ENCODE measurements at regions not wholly inside any gene's neighbourhood (a gene's known extent, or its start where the extent isn't known, plus 50 kb on each side); places are given as distances from the start of the nearest gene placed in this dataset.
"Not testable (repeated sequence)": the region's sequence is repeated elsewhere in the genome, so short reads cannot be mapped to it uniquely, and the experiment has no call there.

GRCh38 chr2:8137801-8138200 lies 544.1 kb upstream of the ID2 start:
- DNase-seq (ENCODE audit: low read depth in 3 of 3) = no peak

- DNase-seq (ENCODE audit: low read depth in 3 of 3) = no peak
These were observed 543.3 kb upstream of the ID2 start for GRCh38 chr2:8138525-8138922.

- no peak for DNase-seq (ENCODE audit: low read depth in 3 of 3)
These were observed 542.8 kb upstream of the ID2 start for GRCh38 chr2:8138923-8139667.

GRCh38 chr2:8139668-8140200 lies 542.1 kb upstream of the ID2 start:
- no peak for DNase-seq (ENCODE audit: low read depth in 3 of 3)

GRCh38 chr2:8141079-8141707 lies 540.7 kb upstream of the ID2 start:
- no peak for DNase-seq (ENCODE audit: low read depth in 3 of 3)

GRCh38 chr2:8141780-8142179 lies 540.1 kb upstream of the ID2 start:
- no peak for DNase-seq (ENCODE audit: low read depth in 3 of 3)

- DNase-seq (ENCODE audit: low read depth in 3 of 3) = no peak
These were observed 539.4 kb upstream of the ID2 start for GRCh38 chr2:8142461-8142860.

GRCh38 chr2:8144131-8144631 lies 537.7 kb upstream of the ID2 start:
- no peak for DNase-seq (ENCODE audit: low read depth in 3 of 3)

- no peak for DNase-seq (ENCODE audit: low read depth in 3 of 3)
These were observed 537.1 kb upstream of the ID2 start for GRCh38 chr2:8144785-8145184.

GRCh38 chr2:8145375-8145774 lies 536.5 kb upstream of the ID2 start:
- DNase-seq (ENCODE audit: low read depth in 3 of 3) = not testable (repeated sequence)

GRCh38 chr2:8146132-8147005 lies 535.5 kb upstream of the ID2 start:
- no peak for DNase-seq (ENCODE audit: low read depth in 3 of 3)

GRCh38 chr2:8148260-8149006 lies 533.4 kb upstream of the ID2 start:
- DNase-seq (ENCODE audit: low read depth in 3 of 3) = no peak

GRCh38 chr2:8149007-8149405 lies 532.9 kb upstream of the ID2 start:
- no peak for DNase-seq (ENCODE audit: low read depth in 3 of 3)

GRCh38 chr2:8149985-8150539 lies 531.8 kb upstream of the ID2 start:
- DNase-seq (ENCODE audit: low read depth in 3 of 3) = no peak

- DNase-seq (ENCODE audit: low read depth in 3 of 3) = no peak
These were observed 530.0 kb upstream of the ID2 start for GRCh38 chr2:8151888-8152287.

GRCh38 chr2:8152392-8153257 lies 529.2 kb upstream of the ID2 start:
- DNase-seq (ENCODE audit: low read depth in 3 of 3) = no peak

GRCh38 chr2:8153258-8153718 lies 528.6 kb upstream of the ID2 start:
- DNase-seq (ENCODE audit: low read depth in 3 of 3) = no peak

GRCh38 chr2:8154270-8154669 lies 527.6 kb upstream of the ID2 start:
- no peak for DNase-seq (ENCODE audit: low read depth in 3 of 3)

GRCh38 chr2:8154936-8155335 lies 526.9 kb upstream of the ID2 start:
- DNase-seq (ENCODE audit: low read depth in 3 of 3) = peak; percentile 11 to 26 (median 26)
